ENCODE measurements at regions not wholly inside any gene's neighbourhood (a gene's known extent, or its start where the extent isn't known, plus 50 kb on each side); places are given as distances from the start of the nearest gene placed in this dataset.

- H3K4me3 Mint-ChIP-seq: no peak overlapping the region
- H3K27ac Mint-ChIP-seq: no peak overlapping the region
- H3K9me3 Mint-ChIP-seq: peaks cover 4 to 9% (median 8%) of the 10 kb centered on the region in 3 donors
- H3K4me1 Mint-ChIP-seq: peaks cover 1 to 7% (median 6%) of the 10 kb centered on the region in 3 donors
- no peaks in the 10 kb centered on the region for H3K36me3 Mint-ChIP-seq
- peaks cover 4% of the 10 kb centered on the region for H3K27me3 Mint-ChIP-seq
Observed at GRCh38 chrX:43148305-43148704, 370.3 kb upstream of the PPP1R2C start.

- Mint-ChIP-seq H3K9me3 (peaks cover 0 to 9% (median 5%) of the 10 kb centered on the region in 3 donors), H3K27ac (no peak overlapping the region), H3K4me3 (no peak overlapping the region), H3K36me3 (peaks cover 4% of the 10 kb centered on the region), H3K4me1 (peaks cover 0 to 2% (median 0%) of the 10 kb centered on the region in 3 donors), H3K27me3 (peaks cover 2% of the 10 kb centered on the region)
Observed at GRCh38 chrX:43165343-43165920, 387.5 kb upstream of the PPP1R2C start.

GRCh38 chrX:43166874-43167273 is 388.9 kb upstream of the PPP1R2C start:
- H3K4me3 Mint-ChIP-seq: no peak overlapping the region
- no peaks in the 10 kb centered on the region for H3K27me3 Mint-ChIP-seq
- H3K9me3 Mint-ChIP-seq: peaks cover 0 to 5% (median 5%) of the 10 kb centered on the region in 3 donors
- no peak overlapping the region for H3K27ac Mint-ChIP-seq
- peaks cover 3% of the 10 kb centered on the region for H3K36me3 Mint-ChIP-seq
- H3K4me1 Mint-ChIP-seq: peaks cover 0 to 2% (median 0%) of the 10 kb centered on the region in 3 donors

GRCh38 chrX:43175434-43175833 is 397.5 kb upstream of the PPP1R2C start:
- Mint-ChIP-seq H3K27ac (no peak overlapping the region), H3K36me3 (no peaks in the 10 kb centered on the region)

GRCh38 chrX:43176686-43177085 is 398.7 kb upstream of the PPP1R2C start:
- Mint-ChIP-seq H3K27ac (no peak overlapping the region), H3K4me3 (no peak overlapping the region), H3K4me1 (peaks cover 3 to 5% (median 3%) of the 10 kb centered on the region in 3 donors), H3K36me3 (no peaks in the 10 kb centered on the region), H3K27me3 (no peaks in the 10 kb centered on the region), H3K9me3 (peaks cover 3 to 20% (median 7%) of the 10 kb centered on the region in 3 donors)

More at GRCh38 chrX:43175434-43175833, 397.5 kb upstream of the PPP1R2C start:
- no peak overlapping the region for H3K4me3 Mint-ChIP-seq
- H3K9me3 Mint-ChIP-seq: peaks cover 3 to 20% (median 7%) of the 10 kb centered on the region in 3 donors
- no peaks in the 10 kb centered on the region for H3K27me3 Mint-ChIP-seq
- peaks cover 0 to 3% (median 0%) of the 10 kb centered on the region in 3 donors for H3K4me1 Mint-ChIP-seq

GRCh38 chrX:43188296-43188695 is 410.3 kb upstream of the PPP1R2C start:
- Mint-ChIP-seq H3K27me3 (no peaks in the 10 kb centered on the region), H3K36me3 (no peaks in the 10 kb centered on the region), H3K27ac (no peak overlapping the region), H3K4me3 (no peak overlapping the region), H3K9me3 (peaks cover 0 to 5% (median 2%) of the 10 kb centered on the region in 3 donors), H3K4me1 (peaks cover 9 to 17% (median 10%) of the 10 kb centered on the region in 3 donors)

- Mint-ChIP-seq H3K9me3 (peaks cover 11 to 43% (median 17%) of the 10 kb centered on the region in 3 donors), H3K27ac (no peak overlapping the region)
Observed at GRCh38 chrX:43211570-43211969, 433.6 kb upstream of the PPP1R2C start.

GRCh38 chrX:43218198-43218597 is 437.9 kb upstream of the MAOA start:
- Mint-ChIP-seq H3K27ac (no peak overlapping the region), H3K27me3 (peaks cover 2% of the 10 kb centered on the region), H3K9me3 (peaks cover 7 to 25% (median 9%) of the 10 kb centered on the region in 3 donors), H3K4me1 (peaks cover 0 to 3% (median 0%) of the 10 kb centered on the region in 3 donors), H3K4me3 (no peak overlapping the region), H3K36me3 (peaks cover 8% of the 10 kb centered on the region)

More at GRCh38 chrX:43211570-43211969, 433.6 kb upstream of the PPP1R2C start:
- Mint-ChIP-seq H3K36me3 (peaks cover 8% of the 10 kb centered on the region), H3K27me3 (peaks cover 6% of the 10 kb centered on the region), H3K4me1 (no peaks in the 10 kb centered on the region), H3K4me3 (no peak overlapping the region)

- peaks cover 0 to 5% (median 5%) of the 10 kb centered on the region in 3 donors for H3K9me3 Mint-ChIP-seq
- H3K27me3 Mint-ChIP-seq: peaks cover 3% of the 10 kb centered on the region
- no peaks in the 10 kb centered on the region for H3K36me3 Mint-ChIP-seq
- no peaks in the 10 kb centered on the region for H3K4me1 Mint-ChIP-seq
- no peak overlapping the region for H3K27ac Mint-ChIP-seq
- no peak overlapping the region for H3K4me3 Mint-ChIP-seq
Observed at GRCh38 chrX:43224496-43224895, 431.6 kb upstream of the MAOA start.

- Mint-ChIP-seq H3K36me3 (no peaks in the 10 kb centered on the region), H3K27ac (no peak overlapping the region), H3K27me3 (peaks cover 2% of the 10 kb centered on the region), H3K4me1 (no peaks in the 10 kb centered on the region), H3K9me3 (peaks cover 0 to 5% (median 5%) of the 10 kb centered on the region in 3 donors), H3K4me3 (no peak overlapping the region)
Observed at GRCh38 chrX:43225626-43226328, 430.3 kb upstream of the MAOA start.

- Mint-ChIP-seq H3K4me3 (no peak overlapping the region), H3K9me3 (peaks cover 0 to 2% (median 0%) of the 10 kb centered on the region in 3 donors), H3K4me1 (no peaks in the 10 kb centered on the region), H3K27me3 (no peaks in the 10 kb centered on the region), H3K27ac (no peak overlapping the region), H3K36me3 (no peaks in the 10 kb centered on the region)
Observed at GRCh38 chrX:43238461-43238945, 417.6 kb upstream of the MAOA start.

- Mint-ChIP-seq H3K27me3 (no peaks in the 10 kb centered on the region), H3K36me3 (no peaks in the 10 kb centered on the region), H3K4me3 (no peak overlapping the region), H3K9me3 (peaks cover 0 to 2% (median 0%) of the 10 kb centered on the region in 3 donors), H3K4me1 (no peaks in the 10 kb centered on the region), H3K27ac (no peak overlapping the region)
Observed at GRCh38 chrX:43239356-43239755, 416.7 kb upstream of the MAOA start.

- no peak overlapping the region for H3K27ac Mint-ChIP-seq
- no peaks in the 10 kb centered on the region for H3K36me3 Mint-ChIP-seq
- H3K27me3 Mint-ChIP-seq: no peaks in the 10 kb centered on the region
- H3K4me1 Mint-ChIP-seq: no peaks in the 10 kb centered on the region
- H3K4me3 Mint-ChIP-seq: peak overlapping the region in 1 of 4 donors; percentile 2
- peaks cover 0 to 5% (median 5%) of the 10 kb centered on the region in 3 donors for H3K9me3 Mint-ChIP-seq
Observed at GRCh38 chrX:43255596-43255995, 400.5 kb upstream of the MAOA start.

- no peak overlapping the region for H3K4me3 Mint-ChIP-seq
- H3K36me3 Mint-ChIP-seq: no peaks in the 10 kb centered on the region
Observed at GRCh38 chrX:43266487-43266886, 389.6 kb upstream of the MAOA start.

GRCh38 chrX:43267652-43268051 is 388.4 kb upstream of the MAOA start:
- Mint-ChIP-seq H3K4me3 (no peak overlapping the region), H3K36me3 (no peaks in the 10 kb centered on the region), H3K27ac (no peak overlapping the region), H3K4me1 (peaks cover 0 to 4% (median 0%) of the 10 kb centered on the region in 3 donors), H3K27me3 (no peaks in the 10 kb centered on the region), H3K9me3 (peaks cover 0 to 6% (median 4%) of the 10 kb centered on the region in 3 donors)

More at GRCh38 chrX:43266487-43266886, 389.6 kb upstream of the MAOA start:
- Mint-ChIP-seq H3K27ac (no peak overlapping the region), H3K4me1 (no peaks in the 10 kb centered on the region), H3K9me3 (peaks cover 0 to 6% (median 4%) of the 10 kb centered on the region in 3 donors), H3K27me3 (no peaks in the 10 kb centered on the region)

All from IgD-negative memory B cell (primary cell).